GM19455 (cell line): ENCODE measurements at regions not wholly inside any gene's neighbourhood (a gene's known extent, or its start where the extent isn't known, plus 50 kb on each side); places are given as distances from the start of the nearest gene placed in this dataset.
"Not testable (repeated sequence)": the region's sequence is repeated elsewhere in the genome, so short reads cannot be mapped to it uniquely, and the experiment has no call there.

Experiments
- ATAC-seq: cut with Tn5 transposase; IDR thresholded peaks from one replicate; pipeline ENCODE4 v1.9.1; 2021; ENCODE audit not compliant: unreplicated experiment

- no peak for ATAC-seq
These were observed 349.2 kb upstream of the PRKCQ start for GRCh38 chr10:6929148-6929830.

- no peak for ATAC-seq
These were observed 348.5 kb upstream of the PRKCQ start for GRCh38 chr10:6928586-6928985.

GRCh38 chr10:6926971-6927370, 346.9 kb upstream of the PRKCQ start:
- ATAC-seq: no peak

- no peak for ATAC-seq
These were observed 345.1 kb upstream of the PRKCQ start for GRCh38 chr10:6925146-6925545.

GRCh38 chr10:6924166-6924565, 344.1 kb upstream of the PRKCQ start:
- no peak for ATAC-seq

- ATAC-seq: not testable (repeated sequence)
These were observed 340.9 kb upstream of the PRKCQ start for GRCh38 chr10:6921026-6921425.

GRCh38 chr10:6920072-6921019, 340.3 kb upstream of the PRKCQ start:
- peak; percentile 96 for ATAC-seq

- no peak for ATAC-seq
These were observed 339.0 kb upstream of the PRKCQ start for GRCh38 chr10:6919077-6919476.

GRCh38 chr10:6918305-6918704, 338.2 kb upstream of the PRKCQ start:
- no peak for ATAC-seq

GRCh38 chr10:6917125-6917524, 337.0 kb upstream of the PRKCQ start:
- no peak for ATAC-seq

GRCh38 chr10:6916601-6917000, 336.5 kb upstream of the PRKCQ start:
- no peak for ATAC-seq

GRCh38 chr10:6915307-6915706, 335.2 kb upstream of the PRKCQ start:
- no peak for ATAC-seq

GRCh38 chr10:6912929-6913328, 332.9 kb upstream of the PRKCQ start:
- no peak for ATAC-seq

- no peak for ATAC-seq
These were observed 332.3 kb upstream of the PRKCQ start for GRCh38 chr10:6912424-6912823.

GRCh38 chr10:6912021-6912420, 331.9 kb upstream of the PRKCQ start:
- ATAC-seq: no peak

- ATAC-seq: no peak
These were observed 330.0 kb upstream of the PRKCQ start for GRCh38 chr10:6909905-6910560.

- ATAC-seq: no peak
These were observed 327.9 kb upstream of the PRKCQ start for GRCh38 chr10:6907877-6908530.

- ATAC-seq: no peak
These were observed 314.3 kb upstream of the PRKCQ start for GRCh38 chr10:6894405-6894804.

- no peak for ATAC-seq
These were observed 312.8 kb upstream of the PRKCQ start for GRCh38 chr10:6892864-6893263.

GRCh38 chr10:6891924-6892323, 311.8 kb upstream of the PRKCQ start:
- no peak for ATAC-seq

GRCh38 chr10:6889718-6890117, 309.6 kb upstream of the PRKCQ start:
- no peak for ATAC-seq
